Peyer's patch (tissue), 4 donors: ENCODE measurements at regions not wholly inside any gene's neighbourhood (a gene's known extent, or its start where the extent isn't known, plus 50 kb on each side); places are given as distances from the start of the nearest gene placed in this dataset.

Experiments used
- CTCF ChIP-seq, 6 experiments: fragments of 450-650 bp in 4 of 6; fragments of 200-600 bp in 2 of 6; sonication (generic) in 1 of 6; IDR thresholded peaks; one replicate each; pipeline ENCODE4 v1.5.1; 2017 to 2019; ENCODE audit warnings: antibody characterized with exemption in 6 of 6, mild to moderate bottlenecking in 3 of 6, moderate library complexity in 1 of 6
- POLR2A ChIP-seq, 2 donors: fragments of 450-650 bp; IDR thresholded peaks; one replicate each; pipeline ENCODE4 v1.5.1; 2017; ENCODE audit warnings: antibody characterized with exemption in 2 of 2, mild to moderate bottlenecking in 2 of 2, moderate library complexity in 2 of 2

- TF ChIP-seq CTCF (IDR thresholded peaks at IDR 0.05), result no peak
- no peak for TF ChIP-seq POLR2A (IDR thresholded peaks at IDR 0.05)
These were observed 166.4 kb upstream of the SLC38A2 start for GRCh38 chr12:46538976-46539375.
